DND-41 (cell line): ENCODE measurements at regions not wholly inside any gene's neighbourhood (a gene's known extent, or its start where the extent isn't known, plus 50 kb on each side); places are given as distances from the start of the nearest gene placed in this dataset.

Experiments used
- ATAC-seq: fragments of 200-7000 bp; cut with Tn5 transposase; 3 replicates; pipeline ENCODE4 v1.9.1; 2021; ENCODE audit warnings: low read depth; ENCODE audit not compliant: insufficient read depth
- DNase-seq: peaks from one replicate; pipeline ENCODE4 v3.0.0-alpha.2; 2020
- H2AFZ ChIP-seq: 2 replicates; pipeline ENCODE4 v1.6.0; 2012; ENCODE audit warnings: low read depth, low read length
- H3K27ac ChIP-seq: 2 replicates; pipeline ENCODE4 v1.5.1; 2012; ENCODE audit warnings: low read length, inconsistent platforms
- H3K27me3 ChIP-seq: fragments of 200-600 bp; sonication (generic); 2 replicates; pipeline ENCODE4 v1.6.0; 2012; ENCODE audit warnings: low read length, mild to moderate bottlenecking, inconsistent platforms; ENCODE audit not compliant: insufficient read depth, poor library complexity
- H3K36me3 ChIP-seq: 2 replicates; pipeline ENCODE4 v1.5.1; 2012; ENCODE audit warnings: low read length, inconsistent platforms; ENCODE audit not compliant: insufficient read depth
- H3K4me1 ChIP-seq: 2 replicates; pipeline ENCODE4 v1.5.1; 2012; ENCODE audit warnings: mild to moderate bottlenecking, low read length; ENCODE audit not compliant: insufficient read depth
- H3K4me2 ChIP-seq: 2 replicates; pipeline ENCODE4 v1.6.0; 2012; ENCODE audit warnings: mild to moderate bottlenecking, moderate library complexity, low read length, inconsistent platforms; ENCODE audit not compliant: insufficient read depth
- H3K4me3 ChIP-seq, 2 experiments: fragments of 200-600 bp in 1 of 2; shearing (Covaris generic) in 1 of 2; 2 replicates each; pipeline ENCODE4 v1.5.1; 2012 to 2016; ENCODE audit warnings: inconsistent platforms in 2 of 2, low read length in 2 of 2, mild to moderate bottlenecking in 2 of 2, low read depth in 1 of 2, moderate library complexity in 1 of 2
- H3K79me2 ChIP-seq: 2 replicates; pipeline ENCODE4 v1.6.0; 2012; ENCODE audit warnings: low read length, inconsistent platforms; ENCODE audit not compliant: insufficient read depth
- H3K9ac ChIP-seq: 2 replicates; pipeline ENCODE4 v1.6.0; 2012; ENCODE audit warnings: low read depth, mild to moderate bottlenecking, inconsistent platforms, low read length, moderate library complexity
- H3K9me3 ChIP-seq: 2 replicates; pipeline ENCODE4 v1.5.1; 2012; ENCODE audit warnings: low read length, moderate library complexity, mild to moderate bottlenecking, inconsistent platforms; ENCODE audit not compliant: insufficient read depth, severe bottlenecking
- H4K20me1 ChIP-seq: 2 replicates; pipeline ENCODE4 v1.6.0; 2012; ENCODE audit warnings: low read length; ENCODE audit not compliant: insufficient read depth
- EZH2 ChIP-seq: IDR thresholded peaks from 3 replicates; pipeline ENCODE4 v1.6.1; 2012; ENCODE audit warnings: borderline replicate concordance, low read depth, mild to moderate bottlenecking, moderate library complexity, low read length, inconsistent platforms; ENCODE audit not compliant: severe bottlenecking
- TF ChIP-seq, protein P1 (sequence below): IDR thresholded peaks from 2 replicates; pipeline ENCODE4 v1.5.1; 2012; ENCODE audit warnings: borderline replicate concordance, low read length, moderate library complexity, mild to moderate bottlenecking; ENCODE audit not compliant: poor library complexity, severe bottlenecking; ENCODE audit errors: extremely low read depth

DNA sequence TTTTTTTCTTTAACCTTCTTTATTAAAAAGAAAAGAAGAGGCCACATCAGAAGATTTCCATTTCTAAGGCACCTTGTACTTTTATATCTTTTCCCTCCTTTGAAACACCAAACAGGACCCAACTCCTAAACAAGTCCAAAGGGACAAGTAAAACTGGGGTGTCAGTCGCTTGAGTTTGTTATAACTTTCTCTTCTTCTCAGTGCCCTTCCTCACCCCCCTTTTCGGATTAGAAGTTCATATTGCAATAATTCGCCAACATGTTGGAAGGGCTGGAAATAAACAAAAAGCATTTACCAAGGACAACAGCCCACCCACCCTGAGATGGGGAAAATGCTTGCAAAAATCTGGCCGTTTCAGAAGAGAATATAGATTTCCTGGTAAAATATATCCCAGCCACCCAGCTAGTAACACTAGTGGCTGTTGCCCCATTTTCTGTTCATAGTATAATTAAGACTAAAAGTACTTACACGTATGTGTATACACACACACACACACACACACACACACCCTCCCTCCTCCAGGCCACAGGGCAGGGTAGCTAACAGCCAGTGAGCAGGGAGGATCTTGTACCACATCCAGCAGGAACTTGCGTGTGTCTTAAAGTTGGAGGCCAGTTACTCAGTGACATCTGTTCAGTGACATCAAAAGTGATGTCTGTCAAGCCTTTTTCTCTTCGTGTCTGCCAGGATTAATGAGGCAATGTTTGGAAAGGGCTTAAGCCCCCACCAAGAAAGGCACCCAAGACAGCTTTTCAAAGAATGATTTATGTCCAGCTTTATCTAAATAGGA, 149.1 kb upstream of the KLF4 start:
- H3K4me3 ChIP-seq: no peak overlapping the region
- no peak overlapping the region for H3K9ac ChIP-seq
- no peaks in the 10 kb centered on the region for H3K4me1 ChIP-seq
- H4K20me1 ChIP-seq: no peaks in the 10 kb centered on the region
- no peaks in the 10 kb centered on the region for H3K79me2 ChIP-seq
- H3K4me2 ChIP-seq: no peak overlapping the region
- DNase-seq (no peak), ATAC-seq (no peak)
- no peak overlapping the region for H3K27ac ChIP-seq
- no peak overlapping the region for H2AFZ ChIP-seq
- no peaks in the 10 kb centered on the region for H3K36me3 ChIP-seq
- no peak for TF ChIP-seq EZH2
- TF ChIP-seq, protein P1, sequence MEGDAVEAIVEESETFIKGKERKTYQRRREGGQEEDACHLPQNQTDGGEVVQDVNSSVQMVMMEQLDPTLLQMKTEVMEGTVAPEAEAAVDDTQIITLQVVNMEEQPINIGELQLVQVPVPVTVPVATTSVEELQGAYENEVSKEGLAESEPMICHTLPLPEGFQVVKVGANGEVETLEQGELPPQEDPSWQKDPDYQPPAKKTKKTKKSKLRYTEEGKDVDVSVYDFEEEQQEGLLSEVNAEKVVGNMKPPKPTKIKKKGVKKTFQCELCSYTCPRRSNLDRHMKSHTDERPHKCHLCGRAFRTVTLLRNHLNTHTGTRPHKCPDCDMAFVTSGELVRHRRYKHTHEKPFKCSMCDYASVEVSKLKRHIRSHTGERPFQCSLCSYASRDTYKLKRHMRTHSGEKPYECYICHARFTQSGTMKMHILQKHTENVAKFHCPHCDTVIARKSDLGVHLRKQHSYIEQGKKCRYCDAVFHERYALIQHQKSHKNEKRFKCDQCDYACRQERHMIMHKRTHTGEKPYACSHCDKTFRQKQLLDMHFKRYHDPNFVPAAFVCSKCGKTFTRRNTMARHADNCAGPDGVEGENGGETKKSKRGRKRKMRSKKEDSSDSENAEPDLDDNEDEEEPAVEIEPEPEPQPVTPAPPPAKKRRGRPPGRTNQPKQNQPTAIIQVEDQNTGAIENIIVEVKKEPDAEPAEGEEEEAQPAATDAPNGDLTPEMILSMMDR: no peak
- H3K9me3 ChIP-seq: no peaks in the 10 kb centered on the region
- H3K27me3 ChIP-seq: no peaks in the 10 kb centered on the region

DNA sequence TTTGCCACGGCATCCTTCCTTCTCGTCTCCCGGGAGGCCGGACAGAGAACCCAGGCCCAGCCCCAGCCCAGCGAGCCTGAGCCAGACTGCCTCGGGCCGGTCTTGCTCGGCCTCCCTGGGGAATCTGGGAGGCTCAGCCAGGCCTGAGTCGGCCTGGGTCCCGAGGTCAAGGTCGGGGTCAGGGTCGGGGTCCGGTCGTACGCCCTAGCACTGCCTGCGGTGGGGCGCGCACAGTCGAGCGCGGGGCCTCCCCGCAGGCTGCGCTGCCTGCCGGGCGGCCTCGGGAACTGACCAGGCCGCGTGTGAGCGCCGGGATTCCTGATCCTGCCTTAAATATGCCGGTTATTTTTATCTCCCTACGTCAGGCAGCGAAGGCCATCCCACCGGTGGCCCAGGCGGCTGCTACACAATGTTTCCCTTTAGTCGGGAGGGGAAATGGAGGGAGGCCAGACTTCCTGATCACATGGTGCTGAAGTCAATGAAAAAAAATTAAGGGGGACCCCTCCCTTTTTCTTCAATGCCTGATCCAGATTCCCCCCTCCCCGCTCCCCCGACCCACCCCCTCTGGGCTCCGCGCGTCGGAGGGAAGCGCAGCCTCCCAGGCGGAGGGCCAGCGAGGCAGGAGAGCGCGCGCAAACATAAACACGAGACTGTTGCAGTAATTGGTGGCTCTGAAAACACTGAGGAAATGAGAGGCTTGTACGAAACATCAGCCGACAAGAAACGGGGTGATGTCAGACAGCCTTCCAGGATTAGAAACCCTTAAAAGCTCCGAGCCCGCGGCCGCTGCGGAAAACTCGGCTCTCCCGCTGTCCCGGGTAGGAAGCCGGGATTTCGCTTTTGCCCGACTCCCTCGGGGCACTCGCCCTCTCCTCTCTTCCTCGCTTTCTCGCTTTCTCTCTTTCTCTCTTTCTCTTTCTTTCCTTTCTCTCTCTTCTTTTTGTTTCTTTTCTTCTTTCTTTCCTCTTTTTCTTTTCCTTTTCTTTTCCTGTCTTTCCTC, 148.2 kb upstream of the KLF4 start:
- Histone ChIP-seq H4K20me1 (no peaks in the 10 kb centered on the region), H3K79me2 (no peaks in the 10 kb centered on the region), H3K27me3 (no peaks in the 10 kb centered on the region), H3K27ac (no peak overlapping the region), H3K4me2 (no peak overlapping the region), H3K9me3 (no peaks in the 10 kb centered on the region), H3K9ac (no peak overlapping the region), H3K4me3 (no peak overlapping the region), H3K36me3 (no peaks in the 10 kb centered on the region), H2AFZ (no peak overlapping the region), H3K4me1 (no peaks in the 10 kb centered on the region)
- TF ChIP-seq EZH2: no peak
- TF ChIP-seq, protein P1: no peak
- DNase-seq (no peak), ATAC-seq (no peak)

DNA sequence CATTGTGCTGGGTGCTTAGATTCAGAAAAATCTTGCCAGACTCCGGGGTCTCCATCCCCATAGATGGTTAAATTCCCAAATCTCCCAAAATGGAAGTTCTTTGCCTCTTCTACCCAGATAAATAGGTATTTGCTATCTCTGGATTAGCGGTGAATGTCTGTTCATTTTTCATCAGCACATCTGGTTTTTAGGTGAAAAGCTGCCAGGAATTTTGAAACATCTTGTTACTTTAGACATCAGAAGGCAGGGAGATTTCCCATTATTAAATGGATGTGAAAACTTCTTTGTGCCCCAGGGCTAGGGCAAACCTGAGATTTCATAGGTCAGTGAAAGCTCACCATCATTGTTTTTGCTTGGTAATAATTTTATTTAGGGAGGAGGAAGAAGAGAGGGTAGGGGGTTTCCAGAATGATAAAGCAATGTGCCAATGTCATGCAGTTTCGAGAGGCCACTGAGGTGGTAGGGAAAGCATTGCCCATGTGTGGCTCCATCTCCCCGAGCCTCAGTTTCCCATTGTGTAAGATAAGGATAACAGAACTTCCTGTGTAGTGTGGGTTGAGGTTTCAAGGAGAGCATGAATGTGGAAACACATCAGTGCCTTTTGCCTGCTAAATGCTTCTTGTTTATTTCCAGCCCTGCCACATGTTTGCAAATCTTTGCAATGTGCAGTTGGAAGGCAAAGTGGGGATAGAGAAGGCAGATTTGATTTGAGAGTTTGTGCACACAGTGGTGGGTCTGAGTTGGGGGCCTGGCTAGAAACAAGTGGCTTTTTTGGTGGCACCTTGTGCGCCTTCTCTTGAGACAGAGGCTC, 147.2 kb upstream of the KLF4 start:
- DNase-seq (no peak), ATAC-seq (no peak)
- Histone ChIP-seq H3K27ac (no peak overlapping the region), H3K36me3 (no peaks in the 10 kb centered on the region), H3K27me3 (no peaks in the 10 kb centered on the region), H3K9ac (no peak overlapping the region), H4K20me1 (no peaks in the 10 kb centered on the region), H2AFZ (no peak overlapping the region), H3K4me1 (no peaks in the 10 kb centered on the region), H3K9me3 (no peaks in the 10 kb centered on the region), H3K4me2 (no peak overlapping the region), H3K4me3 (no peak overlapping the region), H3K79me2 (no peaks in the 10 kb centered on the region)
- TF ChIP-seq, protein P1: no peak
- TF ChIP-seq EZH2: no peak
